ENCODE measurements at regions not wholly inside any gene's neighbourhood (a gene's known extent, or its start where the extent isn't known, plus 50 kb on each side); places are given as distances from the start of the nearest gene placed in this dataset.
"Not testable (repeated sequence)": the region's sequence is repeated elsewhere in the genome, so short reads cannot be mapped to it uniquely, and the experiment has no call there.

DNA sequence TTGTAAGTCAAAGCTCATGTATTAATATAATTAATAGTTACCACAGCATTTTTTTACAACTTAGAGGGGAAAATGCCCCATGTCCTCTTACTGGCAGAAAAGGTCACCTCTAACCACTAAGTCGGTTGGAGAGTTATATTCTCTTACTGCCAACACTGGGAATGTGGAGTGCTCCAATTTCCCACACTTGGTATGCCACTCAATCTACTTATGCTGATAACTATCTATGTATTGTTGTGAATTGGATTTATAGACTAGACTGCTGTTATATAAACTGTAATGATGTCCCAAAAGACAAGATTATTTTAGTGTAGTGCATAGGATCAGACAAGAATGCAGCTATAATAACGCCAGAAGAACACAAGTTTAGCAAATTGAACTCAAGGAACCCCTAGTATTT, 2385.2 kb upstream of the C9orf72 start:
- no peak for DNase-seq

GRCh38 chr9:29965834-29966233, 2392.6 kb upstream of the C9orf72 start:
- DNase-seq: no peak

DNA sequence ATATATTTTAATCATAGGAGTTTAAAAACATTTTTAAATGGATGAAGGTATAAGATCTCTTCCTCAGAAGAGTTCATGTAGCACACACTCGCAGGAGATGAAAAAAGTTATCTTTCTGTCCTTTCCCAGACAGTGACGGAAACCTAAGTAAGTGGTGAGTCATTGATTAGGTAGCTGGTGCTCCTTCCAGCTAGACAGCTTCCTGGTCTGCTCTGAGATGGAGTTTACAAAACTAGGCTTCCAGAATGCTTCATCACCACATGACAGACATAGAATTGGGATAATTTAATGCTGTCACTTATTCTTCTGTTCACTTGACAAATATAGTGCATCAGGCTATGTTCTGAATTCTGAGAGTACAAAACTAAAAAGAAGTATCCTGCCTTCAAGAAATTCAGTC, 2393.0 kb upstream of the C9orf72 start:
- DNase-seq: no peak

- no peak for DNase-seq
Measured at GRCh38 chr9:29968831-29969230, 2395.6 kb upstream of the C9orf72 start.

DNA sequence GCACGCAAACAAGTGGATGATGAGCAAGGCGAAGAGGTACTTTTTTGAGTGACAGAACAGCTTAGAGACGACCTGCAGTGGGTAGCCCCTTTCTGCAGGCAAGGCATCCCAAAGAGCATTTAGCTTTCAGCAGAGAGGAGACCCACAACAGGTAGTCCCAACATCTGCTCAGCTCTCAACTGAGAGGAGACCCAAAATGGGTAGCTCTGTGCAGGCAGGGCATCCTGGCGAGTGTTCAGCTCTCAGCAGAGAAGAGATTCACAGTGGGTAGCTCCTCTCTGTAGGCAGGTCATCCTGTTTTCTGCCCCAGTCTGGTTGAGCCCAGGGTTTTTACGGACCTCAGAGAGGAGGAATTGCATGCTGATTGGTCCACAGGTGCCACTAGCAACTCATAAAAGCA, 2396.1 kb upstream of the C9orf72 start:
- no peak for DNase-seq

- DNase-seq: no peak
Measured at GRCh38 chr9:29969856-29970647, 2396.8 kb upstream of the C9orf72 start.

DNA sequence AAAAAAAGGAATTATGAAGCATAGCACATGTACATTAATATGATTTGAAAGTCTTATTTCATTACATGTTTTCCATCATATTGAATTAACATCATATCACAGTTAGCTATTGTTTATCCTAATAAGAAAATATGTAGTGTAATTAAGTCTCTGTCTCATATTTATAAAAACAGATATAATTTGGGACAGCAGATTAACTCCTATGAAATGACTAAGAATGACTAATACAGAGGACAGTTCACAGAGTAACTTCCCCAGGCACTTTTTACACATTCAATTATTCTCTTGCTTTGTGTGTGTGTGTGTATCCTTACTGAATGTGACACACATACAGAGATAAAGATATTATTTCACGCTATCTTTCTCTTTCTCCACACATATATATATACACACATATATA, 2400.9 kb upstream of the C9orf72 start:
- no peak for DNase-seq

DNA sequence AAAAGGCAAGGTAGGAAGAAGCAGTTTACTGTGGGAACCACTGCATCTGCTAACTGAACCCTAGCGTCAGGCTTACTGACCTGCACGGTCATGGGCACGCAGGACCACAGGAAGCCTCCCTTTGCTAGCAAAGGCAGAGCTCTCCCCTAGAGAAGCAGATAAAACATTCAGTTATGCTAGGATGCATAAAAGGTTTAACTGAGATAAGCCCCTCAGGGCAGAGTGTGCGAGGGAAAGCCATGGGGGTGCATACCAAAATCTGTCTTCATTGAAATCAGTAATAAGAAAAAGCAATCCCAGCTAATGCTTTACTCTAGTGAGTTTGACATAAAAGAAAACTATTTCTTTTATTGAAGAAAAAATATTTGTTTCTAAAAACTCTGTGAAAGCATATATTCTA, 2403.7 kb upstream of the C9orf72 start:
- no peak for DNase-seq

- no peak for DNase-seq
Measured at GRCh38 chr9:29981013-29981412, 2403.4 kb upstream of the ACO1 start.

GRCh38 chr9:29999645-30000044, 2384.8 kb upstream of the ACO1 start:
- DNase-seq: no peak

- DNase-seq: no peak
Measured at GRCh38 chr9:30010691-30011090, 2373.8 kb upstream of the ACO1 start.

DNA sequence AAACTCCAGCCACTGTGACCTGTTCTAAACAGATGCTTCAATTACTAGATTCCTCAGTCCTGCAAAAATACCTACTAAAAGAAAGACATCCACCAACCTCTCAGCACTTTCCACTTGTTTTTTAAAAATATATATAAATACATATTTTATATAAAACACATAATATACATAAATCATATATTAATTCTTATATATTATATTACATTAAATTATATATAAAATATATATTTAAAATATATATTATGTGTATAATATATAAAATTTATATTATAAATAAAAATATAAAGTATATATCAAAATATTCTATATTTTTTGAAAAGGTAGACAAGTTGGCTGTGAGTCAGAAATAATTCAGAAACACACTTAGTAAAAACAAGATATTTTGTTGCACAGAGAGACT, 2371.8 kb upstream of the ACO1 start:
- no peak for DNase-seq

DNA sequence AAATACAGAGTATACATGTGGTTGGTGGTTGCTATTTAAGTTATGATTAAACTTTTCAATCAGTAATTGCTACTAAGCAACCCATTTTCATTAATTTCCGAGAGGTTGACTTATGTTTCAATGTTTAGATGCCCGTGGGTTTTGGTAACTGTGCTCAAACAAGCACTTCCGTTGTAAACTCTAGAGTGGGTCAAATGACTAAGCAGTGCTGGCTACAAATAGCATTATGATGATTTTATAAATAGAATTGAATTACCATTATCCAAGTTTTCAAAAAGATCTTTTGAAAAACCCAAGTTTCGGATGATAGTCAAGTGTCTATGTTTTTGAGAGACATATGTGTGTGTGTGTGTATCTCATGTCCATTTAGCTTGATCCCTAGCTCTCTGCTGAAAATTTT, 2369.4 kb upstream of the ACO1 start:
- no peak for DNase-seq

- DNase-seq: no peak
Measured at GRCh38 chr9:30020161-30020560, 2364.3 kb upstream of the ACO1 start.

- no peak for DNase-seq
Measured at GRCh38 chr9:30035761-30036160, 2348.7 kb upstream of the ACO1 start.

DNA sequence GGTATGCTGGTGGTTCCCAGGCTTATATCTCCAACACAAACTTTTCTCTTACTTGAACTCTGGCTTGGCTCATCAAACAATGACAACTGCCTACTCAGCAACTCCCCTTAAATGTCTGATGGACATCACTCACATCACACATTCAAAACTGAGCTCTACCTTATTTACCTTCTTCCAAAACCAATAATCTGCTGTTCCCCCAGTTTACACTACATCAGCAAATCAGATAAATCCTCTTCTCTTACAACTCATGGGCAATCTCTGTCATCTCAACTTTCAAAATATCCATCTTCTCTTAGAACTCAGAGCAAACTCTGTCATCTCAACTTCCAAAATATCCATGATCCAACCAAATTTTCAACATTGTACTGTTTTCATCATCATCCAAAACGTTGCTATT, 2347.9 kb upstream of the ACO1 start:
- no peak for DNase-seq

GRCh38 chr9:30039712-30040111, 2344.7 kb upstream of the ACO1 start:
- no peak for DNase-seq

GRCh38 chr9:30048396-30048795, 2336.0 kb upstream of the ACO1 start:
- DNase-seq: no peak

DNA sequence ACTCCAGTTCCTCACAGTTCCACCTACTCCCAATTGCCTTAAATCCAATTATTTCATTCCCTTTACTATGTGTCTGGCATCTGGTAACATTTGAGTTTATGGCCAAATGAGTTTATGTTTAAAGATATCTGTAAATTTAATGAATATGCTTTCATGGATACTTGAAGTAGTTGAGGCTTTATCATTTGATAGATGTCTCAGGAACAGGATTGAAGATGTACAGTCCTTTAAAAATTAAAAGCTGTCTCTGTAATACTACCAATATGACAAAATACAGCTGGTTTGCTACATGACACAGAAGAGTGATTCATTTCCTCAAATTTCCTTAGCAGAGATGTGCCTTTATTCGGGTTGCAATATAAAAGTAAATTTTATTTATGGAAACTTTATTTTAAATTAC, 2326.0 kb upstream of the ACO1 start:
- no peak for DNase-seq

GRCh38 chr9:30060976-30061375, 2323.5 kb upstream of the ACO1 start:
- no peak for DNase-seq

- DNase-seq: no peak
Measured at GRCh38 chr9:30065888-30066287, 2318.6 kb upstream of the ACO1 start.

GRCh38 chr9:30069236-30069635, 2315.2 kb upstream of the ACO1 start:
- DNase-seq: not testable (repeated sequence)

GRCh38 chr9:30075022-30075421, 2309.4 kb upstream of the ACO1 start:
- DNase-seq: no peak

- DNase-seq: no peak
Measured at GRCh38 chr9:30075451-30076199, 2308.8 kb upstream of the ACO1 start.

GRCh38 chr9:30078195-30078594, 2306.2 kb upstream of the ACO1 start:
- no peak for DNase-seq

Measured in bone marrow (tissue), 2 donors.